ENCODE measurements at regions not wholly inside any gene's neighbourhood (a gene's known extent, or its start where the extent isn't known, plus 50 kb on each side); places are given as distances from the start of the nearest gene placed in this dataset.
"Not testable (repeated sequence)": the region's sequence is repeated elsewhere in the genome, so short reads cannot be mapped to it uniquely, and the experiment has no call there.

- DNase-seq (ENCODE audit: low read depth), result no peak
These were observed 86.2 kb upstream of the FRMPD4 start for GRCh38 chrX:12052109-12052508.

- no peak for DNase-seq (ENCODE audit: low read depth)
These were observed 80.2 kb upstream of the FRMPD4 start for GRCh38 chrX:12058087-12058486.

- DNase-seq (ENCODE audit: low read depth), result no peak
These were observed 77.6 kb upstream of the FRMPD4 start for GRCh38 chrX:12060489-12061260.

GRCh38 chrX:12065251-12065650 lies 73.0 kb upstream of the FRMPD4 start:
- DNase-seq (ENCODE audit: low read depth), result peak; percentile 22

GRCh38 chrX:12076046-12076445 lies 62.2 kb upstream of the FRMPD4 start:
- DNase-seq (ENCODE audit: low read depth), result peak; percentile 1

- peak; percentile 40 for DNase-seq (ENCODE audit: low read depth)
These were observed 58.0 kb upstream of the FRMPD4 start for GRCh38 chrX:12080265-12080664.

- not testable (repeated sequence) for DNase-seq (ENCODE audit: low read depth)
These were observed 55.3 kb upstream of the FRMPD4 start for GRCh38 chrX:12082959-12083358.

All from iris pigment epithelial cell (primary cell).